Stimulated activated CD4-positive, alpha-beta T cell treated with anti-CD3 and anti-CD28 coated beads, Interleukin-1b, Interleukin-23, amount 100 ng/mL, for 48 hours (primary cell): ENCODE measurements at regions not wholly inside any gene's neighbourhood (a gene's known extent, or its start where the extent isn't known, plus 50 kb on each side); places are given as distances from the start of the nearest gene placed in this dataset.
"Not testable (repeated sequence)": the region's sequence is repeated elsewhere in the genome, so short reads cannot be mapped to it uniquely, and the experiment has no call there.

ENCODE experiments used
- DNase-seq: peaks from one replicate; pipeline ENCODE4 v3.0.0-alpha.2; 2020

- DNase-seq = not testable (repeated sequence)
These were observed 1077.6 kb downstream of the DNAJB9 start for GRCh38 chr7:109647263-109647662.

- DNase-seq = no peak
These were observed 1089.6 kb downstream of the DNAJB9 start for GRCh38 chr7:109659261-109659660.

GRCh38 chr7:109660401-109660800, 1090.7 kb downstream of the DNAJB9 start:
- DNase-seq = no peak

- DNase-seq = no peak
These were observed 1094.1 kb downstream of the DNAJB9 start for GRCh38 chr7:109663806-109664205.

GRCh38 chr7:109687269-109687668, 1117.6 kb downstream of the DNAJB9 start:
- DNase-seq = not testable (repeated sequence)

- not testable (repeated sequence) for DNase-seq
These were observed 1122.9 kb downstream of the DNAJB9 start for GRCh38 chr7:109692613-109693012.

- no peak for DNase-seq
These were observed 1124.7 kb downstream of the DNAJB9 start for GRCh38 chr7:109694149-109695071.

- DNase-seq = no peak
These were observed 1125.7 kb downstream of the DNAJB9 start for GRCh38 chr7:109695419-109695818.

- DNase-seq = no peak
These were observed 1127.0 kb downstream of the DNAJB9 start for GRCh38 chr7:109696723-109697122.

GRCh38 chr7:109699661-109700060, 1130.0 kb downstream of the DNAJB9 start:
- DNase-seq = no peak

- no peak for DNase-seq
These were observed 1143.7 kb downstream of the DNAJB9 start for GRCh38 chr7:109713366-109713765.

- DNase-seq = not testable (repeated sequence)
These were observed 1149.7 kb downstream of the DNAJB9 start for GRCh38 chr7:109719359-109719758.

GRCh38 chr7:109734601-109735000, 1164.9 kb downstream of the DNAJB9 start:
- DNase-seq = no peak

GRCh38 chr7:109735881-109736280, 1166.2 kb downstream of the DNAJB9 start:
- DNase-seq = no peak

GRCh38 chr7:109745677-109746410, 1176.2 kb downstream of the DNAJB9 start:
- DNase-seq = no peak

GRCh38 chr7:109751241-109751640, 1181.6 kb downstream of the DNAJB9 start:
- no peak for DNase-seq

- no peak for DNase-seq
These were observed 1182.4 kb downstream of the DNAJB9 start for GRCh38 chr7:109752068-109752467.

- no peak for DNase-seq
These were observed 1188.0 kb downstream of the DNAJB9 start for GRCh38 chr7:109757713-109758112.

- no peak for DNase-seq
These were observed 1193.9 kb downstream of the DNAJB9 start for GRCh38 chr7:109763611-109764010.

- DNase-seq = no peak
These were observed 1202.5 kb downstream of the DNAJB9 start for GRCh38 chr7:109772161-109772560.

- DNase-seq = no peak
These were observed 1213.1 kb downstream of the DNAJB9 start for GRCh38 chr7:109782806-109783205.

- DNase-seq = no peak
These were observed 1236.9 kb downstream of the DNAJB9 start for GRCh38 chr7:109806548-109806947.

- DNase-seq = no peak
These were observed 1251.5 kb downstream of the DNAJB9 start for GRCh38 chr7:109821156-109821555.

- no peak for DNase-seq
These were observed 1256.1 kb upstream of the LRRN3 start for GRCh38 chr7:109834851-109835250.
